SK-N-SH treated with all-trans-retinoic acid at 6 μM for 48 hours (cell line): ENCODE measurements at regions not wholly inside any gene's neighbourhood (a gene's known extent, or its start where the extent isn't known, plus 50 kb on each side); places are given as distances from the start of the nearest gene placed in this dataset.

ENCODE experiments used
- ARNTL ChIP-seq: fragments of 450-650 bp; formaldehyde crosslinking; IDR thresholded peaks from 2 replicates; pipeline ENCODE4 v1.5.0; 2020; ENCODE audit warnings: low read depth, mild to moderate bottlenecking, moderate library complexity, borderline replicate concordance
- BACH2 ChIP-seq: fragments of 250-450 bp; sonication (Bioruptor Pico); IDR thresholded peaks from 2 replicates; pipeline ENCODE4 v1.9.0; 2021; ENCODE audit warnings: mild to moderate bottlenecking, borderline replicate concordance
- CREB5 ChIP-seq: fragments of 250-450 bp; sonication (Bioruptor Pico); IDR thresholded peaks from 2 replicates; pipeline ENCODE4 v1.5.1; 2020; ENCODE audit warnings: low read depth, mild to moderate bottlenecking, moderate library complexity
- CSRNP3 ChIP-seq: fragments of 250-450 bp; sonication (Bioruptor Pico); IDR thresholded peaks from 2 replicates; pipeline ENCODE4 v1.5.1; 2021; ENCODE audit warnings: mild to moderate bottlenecking, moderate library complexity
- GLIS3 ChIP-seq: fragments of 250-450 bp; sonication (Bioruptor Pico); IDR thresholded peaks from 2 replicates; pipeline ENCODE4 v1.5.0; 2020; ENCODE audit warnings: mild to moderate bottlenecking, moderate library complexity
- PATZ1 ChIP-seq: fragments of 250-450 bp; sonication (Bioruptor Pico); IDR thresholded peaks from 2 replicates; pipeline ENCODE4 v1.8.0; 2020; ENCODE audit warnings: mild to moderate bottlenecking, moderate library complexity, borderline replicate concordance
- POU6F1 ChIP-seq: fragments of 250-450 bp; sonication (Bioruptor Pico); IDR thresholded peaks from 2 replicates; pipeline ENCODE4 v1.8.0; 2021; ENCODE audit warnings: low read depth, mild to moderate bottlenecking, moderate library complexity, borderline replicate concordance
- RARB ChIP-seq: fragments of 250-450 bp; sonication (Bioruptor Pico); IDR thresholded peaks from 2 replicates; pipeline ENCODE4 v1.8.0; 2021; ENCODE audit warnings: mild to moderate bottlenecking, moderate library complexity
- TCF4 ChIP-seq: fragments of 250-450 bp; sonication (Bioruptor Pico); IDR thresholded peaks from 2 replicates; pipeline ENCODE4 v1.8.0; 2021; ENCODE audit warnings: mild to moderate bottlenecking, moderate library complexity, borderline replicate concordance
- TOX ChIP-seq: fragments of 250-450 bp; sonication (Bioruptor Pico); IDR thresholded peaks from 2 replicates; pipeline ENCODE4 v1.8.0; 2021; ENCODE audit warnings: mild to moderate bottlenecking, moderate library complexity, borderline replicate concordance
- TSHZ2 ChIP-seq: fragments of 250-450 bp; sonication (Bioruptor Pico); IDR thresholded peaks from 2 replicates; pipeline ENCODE4 v1.5.0; 2020; ENCODE audit warnings: mild to moderate bottlenecking, moderate library complexity
- ZC3H10 ChIP-seq: fragments of 250-450 bp; sonication (Bioruptor Pico); IDR thresholded peaks from 2 replicates; pipeline ENCODE4 v1.5.1; 2021; ENCODE audit warnings: mild to moderate bottlenecking, moderate library complexity
- ZNF70 ChIP-seq: fragments of 450-650 bp; formaldehyde crosslinking; IDR thresholded peaks from 2 replicates; pipeline ENCODE4 v1.5.0; 2020; ENCODE audit warnings: mild to moderate bottlenecking, moderate library complexity

- no peak for TF ChIP-seq TCF4 (CRISPR knock-in tag)
- no peak for TF ChIP-seq CREB5 (CRISPR knock-in tag)
- TF ChIP-seq ZC3H10 (CRISPR knock-in tag) = no peak
- no peak for TF ChIP-seq PATZ1
- TF ChIP-seq POU6F1 (CRISPR knock-in tag) = no peak
- TF ChIP-seq RARB (CRISPR knock-in tag) = no peak
- TF ChIP-seq TSHZ2 (CRISPR knock-in tag) = no peak
- no peak for TF ChIP-seq TOX (CRISPR knock-in tag)
- no peak for TF ChIP-seq CSRNP3 (CRISPR knock-in tag)
- TF ChIP-seq ZNF70 (CRISPR knock-in tag) = no peak
- TF ChIP-seq ARNTL (CRISPR knock-in tag) = no peak
- TF ChIP-seq GLIS3 = no peak
- no peak for TF ChIP-seq BACH2
These were observed 221.4 kb downstream of the TACR3 start for GRCh38 chr4:103498161-103499070.
